HG03139 (cell line): ENCODE measurements at regions not wholly inside any gene's neighbourhood (a gene's known extent, or its start where the extent isn't known, plus 50 kb on each side); places are given as distances from the start of the nearest gene placed in this dataset.

ENCODE experiments used
- ATAC-seq: cut with Tn5 transposase; IDR thresholded peaks from one replicate; pipeline ENCODE4 v1.9.1; 2021; ENCODE audit not compliant: unreplicated experiment

- ATAC-seq = no peak
Measured at GRCh38 chr6:23403460-23403859, 722.6 kb upstream of the NRSN1 start.

- ATAC-seq = no peak
Measured at GRCh38 chr6:23409531-23409930, 716.5 kb upstream of the NRSN1 start.

DNA sequence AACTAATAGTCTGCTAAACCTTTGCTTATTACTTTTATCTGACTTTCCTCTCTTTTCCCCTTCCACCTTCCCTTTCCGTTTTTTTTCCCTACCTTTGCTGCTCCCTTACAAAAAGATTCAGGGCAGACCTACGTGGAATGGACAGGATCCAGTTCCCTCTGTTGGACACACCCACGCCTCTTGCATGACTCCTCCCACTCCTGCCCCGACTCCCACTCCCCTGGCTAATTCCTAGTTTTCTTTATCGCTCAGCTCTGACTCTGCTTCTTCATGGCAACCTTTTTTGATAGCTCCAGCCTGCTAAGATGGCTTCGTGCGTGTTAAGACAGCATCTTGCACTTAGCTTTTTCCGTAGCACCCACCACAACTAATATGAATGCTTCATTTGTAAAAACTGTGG is 715.6 kb upstream of the NRSN1 start:
- no peak for ATAC-seq

- ATAC-seq = no peak
Measured at GRCh38 chr6:23412770-23413169, 713.2 kb upstream of the NRSN1 start.

- no peak for ATAC-seq
Measured at GRCh38 chr6:23413327-23414050, 712.5 kb upstream of the NRSN1 start.

DNA sequence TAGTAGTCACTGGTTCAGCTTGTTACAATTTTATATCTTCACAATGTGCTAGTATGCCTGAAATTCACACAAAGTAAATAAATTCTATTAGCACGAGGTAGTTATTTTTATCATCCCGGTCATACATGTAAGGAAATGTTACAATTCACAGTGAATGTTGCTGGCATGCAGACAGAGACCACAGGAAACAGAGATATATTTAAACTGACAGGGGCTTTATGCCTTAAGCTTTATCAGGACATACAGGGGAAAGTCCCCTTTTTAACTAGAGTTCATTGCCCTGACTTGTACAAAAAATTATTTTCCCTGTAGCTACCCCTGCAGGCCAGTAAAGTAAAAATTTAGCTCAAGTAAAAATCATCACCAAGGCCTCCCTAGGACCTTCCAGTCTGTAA is 712.0 kb upstream of the NRSN1 start:
- ATAC-seq = no peak

DNA sequence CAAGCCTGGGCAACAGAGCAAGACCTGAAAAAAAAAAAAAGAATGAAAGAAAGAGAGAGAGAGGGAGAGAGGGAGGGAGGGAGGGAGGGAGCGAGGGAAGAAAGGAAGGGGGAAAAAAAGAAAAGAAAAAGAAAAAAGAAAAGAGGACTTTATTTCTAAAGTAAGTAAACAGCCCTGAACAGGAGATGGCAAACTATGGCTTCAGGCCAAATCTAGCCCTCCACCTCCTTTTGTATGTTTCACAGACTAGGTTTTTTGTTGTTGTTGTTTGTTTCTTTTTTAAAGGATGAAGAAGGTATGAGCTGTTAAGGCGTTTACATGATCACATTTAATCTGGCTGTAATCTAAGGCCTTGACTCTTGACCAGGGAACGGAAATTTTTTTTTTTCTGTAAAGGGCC is 711.1 kb upstream of the NRSN1 start:
- no peak for ATAC-seq

DNA sequence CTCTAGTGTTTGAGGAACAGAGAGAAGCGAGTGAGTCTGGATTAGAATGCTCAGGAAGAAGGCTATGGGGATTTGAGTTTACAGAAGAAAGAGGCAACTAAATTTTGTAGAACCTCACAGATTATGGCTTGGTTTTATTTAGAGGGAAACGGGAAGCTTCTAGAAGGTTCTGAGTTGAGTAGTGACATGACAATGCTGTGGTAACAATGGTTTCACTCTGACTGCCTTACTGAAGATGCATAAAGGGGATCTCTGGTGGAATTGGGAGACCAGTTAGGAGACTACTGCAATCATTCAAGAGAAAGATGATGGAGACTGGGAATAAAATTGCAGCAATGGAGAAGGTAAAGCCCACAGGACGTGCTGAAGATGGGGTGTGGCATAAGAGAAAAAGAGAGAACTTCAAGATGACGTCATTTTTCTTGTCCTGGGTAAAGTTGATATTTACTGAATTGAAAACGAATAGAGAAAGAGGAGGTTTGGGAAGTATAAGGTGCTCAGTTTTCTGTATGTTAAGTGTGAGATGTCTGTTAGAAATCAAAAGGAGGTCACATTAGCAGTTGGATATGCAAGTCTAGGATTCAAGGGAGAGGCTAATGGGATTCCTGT is 710.1 kb upstream of the NRSN1 start:
- no peak for ATAC-seq

DNA sequence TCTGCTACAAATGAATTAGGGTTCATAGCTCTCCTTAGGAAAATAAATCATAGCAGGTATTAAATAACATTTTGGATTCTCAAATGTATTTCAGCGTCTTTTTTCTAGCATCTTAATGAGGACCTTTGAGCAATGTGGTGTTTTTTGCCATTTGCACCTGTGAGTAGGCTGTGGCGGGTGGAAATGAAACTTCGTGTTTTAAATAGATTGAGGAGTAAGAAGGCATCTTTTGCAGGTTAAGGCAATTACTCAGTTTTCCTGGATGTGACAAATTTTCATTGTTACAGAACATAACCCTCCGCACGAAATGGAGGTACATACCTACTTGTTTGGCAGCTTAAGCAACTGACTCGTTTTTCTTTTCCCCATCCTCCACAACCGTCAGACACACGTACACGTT is 708.9 kb upstream of the NRSN1 start:
- ATAC-seq = no peak

DNA sequence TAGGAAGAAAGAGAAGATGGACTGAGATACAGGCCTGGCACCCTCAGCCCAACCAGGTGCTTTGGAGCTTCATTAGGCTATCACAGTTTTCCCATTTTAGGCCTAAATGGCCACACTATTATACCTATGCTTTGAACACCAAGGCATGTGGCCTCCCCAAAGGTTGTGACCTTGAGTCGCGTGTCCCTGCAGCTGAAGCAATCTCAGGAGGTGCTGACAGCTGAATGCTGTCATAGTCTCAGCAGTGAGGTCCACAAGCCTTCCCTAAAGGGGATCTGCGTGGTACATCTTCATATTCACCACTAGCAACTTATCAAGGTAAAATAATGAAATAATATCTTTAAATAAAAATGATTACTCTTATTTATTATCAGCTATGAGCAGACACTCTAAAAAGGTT is 707.9 kb upstream of the NRSN1 start:
- ATAC-seq = no peak

- no peak for ATAC-seq
Measured at GRCh38 chr6:23419046-23419445, 707.0 kb upstream of the NRSN1 start.

- ATAC-seq = no peak
Measured at GRCh38 chr6:23420659-23421350, 705.2 kb upstream of the NRSN1 start.

GRCh38 chr6:23424584-23424983 is 701.4 kb upstream of the NRSN1 start:
- ATAC-seq = no peak

DNA sequence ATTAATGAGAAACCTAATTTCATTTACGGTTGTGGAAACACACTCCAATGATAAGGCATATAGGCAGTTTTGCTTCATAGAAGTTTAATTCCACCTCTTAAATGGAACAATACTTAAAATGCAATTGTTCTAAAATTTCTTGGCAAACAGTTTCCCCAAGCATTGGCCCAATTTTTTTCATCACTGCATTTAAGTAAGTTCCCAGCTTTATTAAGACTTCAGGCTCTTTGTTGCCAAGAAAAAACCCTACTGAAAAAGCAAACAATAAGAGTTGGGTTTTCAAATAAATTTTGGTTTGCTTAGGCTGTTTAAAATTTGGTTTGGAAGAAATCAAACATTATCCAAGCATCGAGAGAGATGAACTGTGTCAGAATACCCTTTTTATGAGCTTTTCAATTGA is 690.9 kb upstream of the NRSN1 start:
- ATAC-seq = no peak

DNA sequence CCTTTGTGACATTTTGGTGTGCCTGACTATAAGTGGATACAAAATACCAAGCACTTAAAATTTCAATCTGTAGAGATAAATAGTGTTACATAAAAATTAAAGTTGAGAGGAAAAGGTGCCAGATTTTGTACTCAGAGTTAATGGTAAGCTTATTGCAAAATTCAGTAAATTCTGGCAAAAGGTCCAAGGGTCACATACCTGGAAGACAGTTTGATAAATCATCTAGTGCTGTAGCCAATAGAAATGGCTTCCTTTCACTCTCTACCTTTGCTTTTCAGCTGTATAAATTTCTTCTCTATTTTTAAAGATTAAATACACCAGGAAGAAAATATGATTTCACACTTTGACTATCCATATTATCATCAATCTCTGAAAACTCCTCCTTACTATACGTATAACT is 690.2 kb upstream of the NRSN1 start:
- no peak for ATAC-seq

DNA sequence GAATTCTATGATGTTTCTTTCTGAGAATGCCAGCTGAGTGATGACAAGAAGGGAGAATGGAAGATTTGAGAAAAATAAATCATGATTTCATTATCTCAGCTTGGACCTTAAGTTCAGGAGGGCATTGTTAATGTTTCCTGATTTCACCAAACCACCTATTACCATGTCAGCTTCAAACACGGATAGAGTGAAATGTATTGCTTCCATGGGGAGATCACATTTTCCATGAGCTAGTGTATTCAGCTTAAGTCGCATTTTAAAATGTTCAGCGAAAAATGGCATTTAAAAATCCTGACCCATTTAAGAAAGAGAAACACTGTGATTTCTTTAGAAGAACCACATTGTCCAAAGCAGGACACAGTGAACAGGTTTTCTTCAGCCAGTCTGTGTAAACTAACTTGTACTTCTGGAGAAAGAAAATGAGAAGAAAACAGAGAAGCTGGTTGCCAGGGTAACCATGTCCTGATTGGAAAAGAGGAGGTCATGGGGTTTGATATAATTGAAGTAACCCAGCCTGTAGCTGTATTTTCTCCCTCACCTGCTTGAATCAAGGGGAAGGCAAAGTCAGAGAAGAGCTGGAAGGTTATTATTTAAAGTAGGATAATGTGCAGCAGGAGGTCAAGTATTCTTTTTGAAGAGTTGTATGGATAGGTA is 684.1 kb upstream of the NRSN1 start:
- ATAC-seq = no peak

DNA sequence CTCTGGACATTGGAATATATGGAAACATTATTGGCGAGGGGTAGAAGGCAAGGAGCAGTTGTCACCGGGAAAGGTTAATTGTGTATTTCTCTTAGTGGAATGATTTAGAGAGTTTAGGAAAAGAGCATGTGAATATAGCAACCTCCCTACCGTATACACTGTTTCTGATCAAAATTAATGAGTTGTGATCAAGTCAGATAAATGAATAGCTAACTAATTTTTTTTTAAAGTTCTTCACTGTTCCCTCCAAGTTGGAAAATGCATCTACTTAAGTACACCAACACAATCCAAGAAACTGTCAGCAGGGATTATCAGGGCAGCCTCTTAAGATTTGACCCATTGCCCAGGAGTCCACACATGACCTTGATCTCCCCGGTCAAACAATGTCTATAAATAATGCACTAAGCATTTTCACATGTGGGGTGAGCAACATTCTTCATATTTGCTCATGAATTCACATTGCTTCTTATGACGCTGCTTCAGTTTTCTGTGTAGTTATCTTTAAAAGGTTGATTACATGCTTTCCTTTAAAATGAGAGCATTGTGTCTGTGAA is 680.8 kb upstream of the NRSN1 start:
- no peak for ATAC-seq

GRCh38 chr6:23446469-23446967 is 679.5 kb upstream of the NRSN1 start:
- ATAC-seq = no peak

GRCh38 chr6:23447731-23448130 is 678.3 kb upstream of the NRSN1 start:
- no peak for ATAC-seq

DNA sequence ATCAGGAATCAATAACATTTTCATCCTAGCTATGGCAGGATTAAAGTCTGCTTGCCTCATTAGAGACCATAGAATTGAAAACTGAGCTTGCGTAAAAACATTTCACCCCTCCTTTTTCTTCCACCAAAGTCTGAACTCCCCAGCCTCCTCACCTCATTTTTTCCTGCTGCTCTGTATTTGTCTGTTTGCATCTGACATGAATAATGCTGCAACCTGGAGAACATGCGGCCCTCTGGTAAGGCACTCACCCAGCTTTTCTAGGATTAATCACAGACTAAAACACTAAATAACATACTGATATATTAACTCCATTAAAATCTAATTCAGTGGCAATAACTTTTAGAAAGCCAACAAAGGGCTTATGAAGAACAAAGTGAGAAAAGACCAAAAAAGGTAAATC is 677.7 kb upstream of the NRSN1 start:
- ATAC-seq = no peak
